ENCODE measurements at regions not wholly inside any gene's neighbourhood (a gene's known extent, or its start where the extent isn't known, plus 50 kb on each side); places are given as distances from the start of the nearest gene placed in this dataset.
A peak's percentile ranks its signal among the peaks of the same experiment; 100 is the strongest.

GRCh38 chr3:187448674-187449073 lies 80.5 kb downstream of the RTP4 start:
- DNase-seq (ENCODE audit: extremely low read depth, low read depth) = no peak
- TF ChIP-seq CTCF (IDR thresholded peaks at IDR 0.05; ENCODE audit: low read depth, low read length, missing control alignments) = no peak
- no peak overlapping the region for H3K4me3 ChIP-seq (replicated peaks; ENCODE audit: low read depth, low read length)

GRCh38 chr3:187447737-187448136 lies 79.6 kb downstream of the RTP4 start:
- TF ChIP-seq CTCF (IDR thresholded peaks at IDR 0.05; ENCODE audit: low read depth, low read length, missing control alignments) = no peak
- no peak overlapping the region for H3K4me3 ChIP-seq (replicated peaks; ENCODE audit: low read depth, low read length)
- no peak for DNase-seq (ENCODE audit: extremely low read depth, low read depth)

GRCh38 chr3:187445356-187445755 lies 77.2 kb downstream of the RTP4 start:
- H3K4me3 ChIP-seq (replicated peaks; ENCODE audit: low read depth, low read length) = no peak overlapping the region
- TF ChIP-seq CTCF (IDR thresholded peaks at IDR 0.05; ENCODE audit: low read depth, low read length, missing control alignments) = no peak
- DNase-seq (ENCODE audit: extremely low read depth, low read depth) = no peak

- DNase-seq (ENCODE audit: extremely low read depth, low read depth) = no peak
- TF ChIP-seq CTCF (IDR thresholded peaks at IDR 0.05; ENCODE audit: low read depth, low read length, missing control alignments) = no peak
- no peak overlapping the region for H3K4me3 ChIP-seq (replicated peaks; ENCODE audit: low read depth, low read length)
Measured at GRCh38 chr3:187434524-187434923, 66.3 kb downstream of the RTP4 start.

GRCh38 chr3:187430576-187430975 lies 62.4 kb downstream of the RTP4 start:
- H3K4me3 ChIP-seq (replicated peaks; ENCODE audit: low read depth, low read length) = no peak overlapping the region
- no peak for DNase-seq (ENCODE audit: extremely low read depth, low read depth)
- peak; percentile 32 for TF ChIP-seq CTCF (IDR thresholded peaks at IDR 0.05; ENCODE audit: low read depth, low read length, missing control alignments)

Measured in HFF-Myc (cell line).